Spleen (tissue), 11 donors: ENCODE measurements at regions not wholly inside any gene's neighbourhood (a gene's known extent, or its start where the extent isn't known, plus 50 kb on each side); places are given as distances from the start of the nearest gene placed in this dataset.

ENCODE experiments used
- DNase-seq: peaks from one replicate; pipeline ENCODE4 v3.0.0-alpha.2; 2020
- H3K27ac ChIP-seq, 8 donors: fragments of 200-600 bp; sonication (generic) in 7 of 8; 1 replicate in 4 of 8; 2 replicates in 4 of 8; pipeline versions ENCODE4 v1.5.0 to v1.8.0; 2016 to 2021; ENCODE audit warnings: inconsistent platforms in 4 of 8, mild to moderate bottlenecking in 4 of 8, moderate library complexity in 1 of 8
- H3K27me3 ChIP-seq, 7 donors: fragments of 200-600 bp; sonication (generic) in 6 of 7; replicated peaks in 1 of 7; 1 replicate in 4 of 7; 2 replicates in 3 of 7; pipeline versions ENCODE4 v1.5.0 to v1.8.0; 2016 to 2021; ENCODE audit warnings: inconsistent platforms in 3 of 7, mild to moderate bottlenecking in 1 of 7
- H3K36me3 ChIP-seq, 6 donors: fragments of 200-600 bp; sonication (generic) in 5 of 6; 1 replicate in 4 of 6; 2 replicates in 2 of 6; pipeline versions ENCODE4 v1.5.0 to v1.8.0; 2016 to 2021; ENCODE audit warnings: inconsistent platforms in 2 of 6
- H3K4me1 ChIP-seq, 6 donors: fragments of 200-600 bp; sonication (generic) in 5 of 6; 1 replicate in 3 of 6; 2 replicates in 3 of 6; pipeline versions ENCODE4 v1.5.0 to v1.8.0; 2016 to 2021; ENCODE audit warnings: inconsistent platforms in 3 of 6
- H3K4me3 ChIP-seq, 8 donors: fragments of 200-600 bp; sonication (generic) in 7 of 8; 1 replicate in 4 of 8; 2 replicates in 4 of 8; pipeline versions ENCODE4 v1.5.0 to v1.8.0; 2016 to 2021; ENCODE audit warnings: inconsistent platforms in 4 of 8, mild to moderate bottlenecking in 4 of 8, moderate library complexity in 2 of 8
- H3K9me3 ChIP-seq, 8 donors: fragments of 200-600 bp; sonication (generic) in 7 of 8; 1 replicate in 4 of 8; 2 replicates in 4 of 8; pipeline versions ENCODE4 v1.5.0 to v1.8.0; 2016 to 2021; ENCODE audit warnings: inconsistent platforms in 4 of 8
- CTCF ChIP-seq, 11 experiments: fragments of 200-600 bp in 7 of 11; fragments of 450-650 bp in 4 of 11; sonication (generic) in 4 of 11; IDR thresholded peaks in 8 of 11; conservative IDR thresholded peaks in 3 of 11; 1 replicate in 7 of 11; 2 replicates in 4 of 11; pipeline versions ENCODE4 v1.4.0 to v1.8.0; 2016 to 2021; ENCODE audit warnings: antibody characterized with exemption in 11 of 11, inconsistent platforms in 4 of 11, mild to moderate bottlenecking in 1 of 11
- POLR2A ChIP-seq, 3 donors: fragments of 450-650 bp; IDR thresholded peaks; one replicate each; pipeline ENCODE4 v1.5.1; 2017; ENCODE audit warnings: antibody characterized with exemption in 3 of 3, mild to moderate bottlenecking in 1 of 3
- POLR2AphosphoS5 ChIP-seq, 3 donors: sonication (generic); formaldehyde crosslinking; IDR thresholded peaks; one replicate each; pipeline ENCODE4 v1.5.1; 2017; ENCODE audit warnings: antibody characterized with exemption in 3 of 3
- WGBS, 5 donors: extraction: QIAGEN DNeasy Blood & Tissue Kit in 3 of 5; methylation state at CpG; one replicate each; pipeline versions ENCODE4 v1.1.5 to v1.1.7; 2013 to 2018; 5-methylcytosine and 5-hydroxymethylcytosine counted together
- intact Hi-C: fragments of 100-400 bp; cut with DNase I; formaldehyde crosslinking; loops from one replicate; pipeline ENCODE4 v1.15.0; 2023; ENCODE audit warnings: low total_unique reads
- donor health status: healthy with polysubstance abuse.
- donor health status: DM: no; HTN: no; CAD: no; lungs with moderate emphysema.
- donor health status: DM: no; HTN: no; CAD: no.
- donor health status: Bipolar disorder and iron deficiency.
- donor health status: healthy.
- donor health status: DM: no; HTN: no; CAD: no.
- donor health status: DM: yes; HTN: yes; CAD: no.

GRCh38 chr2:116444256-116444872 lies 1370.1 kb upstream of the DDX18 start:
- Histone ChIP-seq H3K4me3 (no peak overlapping the region), H3K4me1 (no peaks in the 10 kb centered on the region), H3K27ac (no peak overlapping the region), H3K9me3 (peaks cover 0 to 45% (median 24%) of the 10 kb centered on the region in 8 donors), H3K36me3 (no peaks in the 10 kb centered on the region), H3K27me3 (no peaks in the 10 kb centered on the region)
- intact Hi-C loops: no loop called here
- 35 to 55% (median 47%) methylated on average over 1 of the region's 1 CpG for WGBS, 5 donors
- no peak for DNase-seq
- TF ChIP-seq POLR2AphosphoS5 (IDR thresholded peaks at IDR 0.05) (no peak), POLR2A (IDR thresholded peaks at IDR 0.05) (no peak), CTCF (IDR thresholded peaks at IDR 0.05 in 8 of 11, conservative IDR thresholded peaks at IDR 0.05 in 3 of 11) (no peak)

GRCh38 chr2:116450990-116451389 lies 1363.5 kb upstream of the DDX18 start:
- no peak for TF ChIP-seq POLR2A (IDR thresholded peaks at IDR 0.05)
- TF ChIP-seq CTCF (IDR thresholded peaks at IDR 0.05 in 8 of 11, conservative IDR thresholded peaks at IDR 0.05 in 3 of 11): no peak
- TF ChIP-seq POLR2AphosphoS5 (IDR thresholded peaks at IDR 0.05): no peak
- Histone ChIP-seq H3K4me1 (no peaks in the 10 kb centered on the region), H3K27me3 (no peaks in the 10 kb centered on the region), H3K9me3 (peaks cover 0 to 30% (median 20%) of the 10 kb centered on the region in 8 donors), H3K4me3 (no peak overlapping the region), H3K27ac (no peak overlapping the region), H3K36me3 (no peaks in the 10 kb centered on the region)
- 73 to 89% (median 80%) methylated on average over 1 of the region's 1 CpG for WGBS, 5 donors
- DNase-seq: no peak
- intact Hi-C loops: no loop called here

GRCh38 chr2:116452651-116453050 lies 1361.8 kb upstream of the DDX18 start:
- DNase-seq: no peak
- 51 to 67% (median 56%) methylated on average over 2 of the region's 2 CpGs for WGBS, 5 donors
- TF ChIP-seq POLR2A (IDR thresholded peaks at IDR 0.05) (no peak), CTCF (IDR thresholded peaks at IDR 0.05 in 8 of 11, conservative IDR thresholded peaks at IDR 0.05 in 3 of 11) (no peak), POLR2AphosphoS5 (IDR thresholded peaks at IDR 0.05) (no peak)
- Histone ChIP-seq H3K36me3 (no peaks in the 10 kb centered on the region), H3K4me3 (no peak overlapping the region), H3K27ac (no peak overlapping the region), H3K27me3 (no peaks in the 10 kb centered on the region), H3K9me3 (peaks cover 0 to 44% (median 31%) of the 10 kb centered on the region in 8 donors), H3K4me1 (no peaks in the 10 kb centered on the region)
- intact Hi-C loops: no loop called here

GRCh38 chr2:116456429-116456828 lies 1358.1 kb upstream of the DDX18 start:
- no peak overlapping the region for H3K27ac ChIP-seq
- 77 to 92% (median 82%) methylated on average over 4 of the region's 4 CpGs for WGBS, 5 donors
- TF ChIP-seq POLR2A (IDR thresholded peaks at IDR 0.05): no peak
- H3K36me3 ChIP-seq: no peaks in the 10 kb centered on the region
- no peak overlapping the region for H3K4me3 ChIP-seq
- intact Hi-C loops: no loop called here
- DNase-seq: no peak
- no peaks in the 10 kb centered on the region for H3K27me3 ChIP-seq
- peaks cover 0 to 62% (median 34%) of the 10 kb centered on the region in 8 donors for H3K9me3 ChIP-seq
- H3K4me1 ChIP-seq: no peaks in the 10 kb centered on the region
